CD4-positive, alpha-beta T cell (primary cell): ENCODE measurements at regions not wholly inside any gene's neighbourhood (a gene's known extent, or its start where the extent isn't known, plus 50 kb on each side); places are given as distances from the start of the nearest gene placed in this dataset.

Experiments used
- ATAC-seq: fragments of 200-7000 bp; cut with Tn5 transposase; one replicate; pipeline ENCODE4 v1.10.0; 2022; ENCODE audit warnings: mild to moderate bottlenecking; ENCODE audit not compliant: poor library complexity
- CTCF ChIA-PET: fragments of 350-600 bp; sonication (Branson Sonifier 250); formaldehyde crosslinking; loops from one replicate; lab custom pipeline; 2021; ENCODE audit warnings: antibody characterized with exemption, inconsistent platforms; lab: Charles Lee
- POLR2A ChIA-PET: fragments of 350-600 bp; sonication (Branson Sonifier 250); formaldehyde crosslinking; loops from one replicate; lab custom pipeline; 2021; ENCODE audit warnings: antibody characterized with exemption, inconsistent platforms; lab: Charles Lee
- DNase-seq, 14 experiments: peaks; one replicate each; pipeline ENCODE4 v3.0.0-alpha.2; 2013 to 2020; ENCODE audit warnings: mixed read lengths in 2 of 14
- H3K27ac ChIP-seq, 2 donors: one replicate each; pipeline versions ENCODE4 v1.5.1 to v1.7.0; 2013; ENCODE audit warnings: low read length in 2 of 2, low read depth in 1 of 2, mild to moderate bottlenecking in 1 of 2
- H3K27me3 ChIP-seq, 2 experiments: 1 replicate in 1 of 2; 2 replicates in 1 of 2; pipeline versions ENCODE4 v1.6.1 to v1.7.0; 2013; ENCODE audit warnings: low read length in 2 of 2, control low read depth in 1 of 2, mild to moderate bottlenecking in 1 of 2, moderate library complexity in 1 of 2; ENCODE audit not compliant: insufficient read depth in 2 of 2, control insufficient read depth in 1 of 2
- H3K36me3 ChIP-seq: one replicate; pipeline ENCODE4 v1.6.1; 2013; ENCODE audit warnings: low read length, control low read depth; ENCODE audit not compliant: insufficient read depth
- H3K4me1 ChIP-seq: one replicate; pipeline ENCODE4 v1.6.1; 2013; ENCODE audit warnings: low read length, control low read depth; ENCODE audit not compliant: insufficient read depth
- H3K4me3 ChIP-seq: one replicate; pipeline ENCODE4 v1.5.1; 2013; ENCODE audit warnings: mild to moderate bottlenecking, low read length, moderate library complexity
- H3K9me3 ChIP-seq, 2 experiments: 1 replicate in 1 of 2; 2 replicates in 1 of 2; pipeline versions ENCODE4 v1.6.1 to v1.7.0; 2013; ENCODE audit warnings: low read length in 2 of 2, mild to moderate bottlenecking in 2 of 2, control low read depth in 1 of 2, moderate library complexity in 1 of 2; ENCODE audit not compliant: control insufficient read depth in 1 of 2, insufficient read depth in 1 of 2
- H3K27ac Mint-ChIP-seq: one replicate; pipeline ENCODE4 v1.8.0; 2020; ENCODE audit warnings: mixed read lengths
- H3K27me3 Mint-ChIP-seq: one replicate; pipeline ENCODE4 v1.8.0; 2021; ENCODE audit warnings: mixed read lengths
- H3K36me3 Mint-ChIP-seq: one replicate; pipeline ENCODE4 v1.8.0; 2021; ENCODE audit warnings: low read depth, mixed read lengths
- H3K4me1 Mint-ChIP-seq: one replicate; pipeline ENCODE4 v1.8.0; 2021; ENCODE audit warnings: low read depth, mixed read lengths
- H3K4me3 Mint-ChIP-seq: one replicate; pipeline ENCODE4 v1.8.0; 2020; ENCODE audit warnings: mild to moderate bottlenecking, mixed read lengths
- H3K9me3 Mint-ChIP-seq: one replicate; pipeline ENCODE4 v1.8.0; 2020; ENCODE audit warnings: mixed read lengths
- CTCF ChIP-seq: fragments of 200-600 bp; IDR thresholded peaks from one replicate; pipeline ENCODE4 v1.8.0; 2022; ENCODE audit warnings: antibody characterized with exemption, mild to moderate bottlenecking
- intact Hi-C, 2 experiments: fragments of 100-400 bp; cut with DNase I in 1 of 2; cut with micrococcal nuclease in 1 of 2; formaldehyde crosslinking; loops; one replicate each; pipeline versions ENCODE4 v1.15.1 to v1.9.0; 2023 to 2025; cut with DNase I, micrococcal nuclease

- POLR2A ChIA-PET = no interaction called here
- no peaks in the 10 kb centered on the region for H3K9me3 Mint-ChIP-seq
- no peak overlapping the region for H3K27ac Mint-ChIP-seq
- Histone ChIP-seq H3K4me3 (no peak overlapping the region), H3K9me3 (no peaks in the 10 kb centered on the region), H3K36me3 (no peaks in the 10 kb centered on the region), H3K27ac (no peak overlapping the region), H3K4me1 (no peaks in the 10 kb centered on the region), H3K27me3 (peaks cover 0 to 4% of the 10 kb centered on the region in 2 experiments)
- ATAC-seq (no peak), DNase-seq (no peak)
- H3K27me3 Mint-ChIP-seq = peaks cover 11% of the 10 kb centered on the region
- no peak for TF ChIP-seq CTCF
- no peak overlapping the region for H3K4me3 Mint-ChIP-seq
- no peaks in the 10 kb centered on the region for H3K4me1 Mint-ChIP-seq
- intact Hi-C loops = no loop called here
- no peaks in the 10 kb centered on the region for H3K36me3 Mint-ChIP-seq
- CTCF ChIA-PET = no interaction called here
These were observed 132.7 kb upstream of the USP24 start for GRCh38 chr1:55347866-55348265.

- Mint-ChIP-seq H3K27me3 (peaks cover 11% of the 10 kb centered on the region), H3K9me3 (no peaks in the 10 kb centered on the region), H3K36me3 (no peaks in the 10 kb centered on the region), H3K27ac (no peak overlapping the region), H3K4me3 (no peak overlapping the region), H3K4me1 (no peaks in the 10 kb centered on the region)
- no peak for ATAC-seq
- no peaks in the 10 kb centered on the region for H3K9me3 ChIP-seq
- H3K27me3 ChIP-seq = peaks cover 0 to 4% of the 10 kb centered on the region in 2 experiments
- no peak for TF ChIP-seq CTCF
- no peak overlapping the region for H3K27ac ChIP-seq
- H3K36me3 ChIP-seq = no peaks in the 10 kb centered on the region
- no peaks in the 10 kb centered on the region for H3K4me1 ChIP-seq
- ChIA-PET POLR2A (no interaction called here), CTCF (no interaction called here)
- intact Hi-C loops = no loop called here
- no peak overlapping the region for H3K4me3 ChIP-seq
- no peak for DNase-seq
These were observed 131.9 kb upstream of the USP24 start for GRCh38 chr1:55347041-55347440.

GRCh38 chr1:55346586-55346985, 131.4 kb upstream of the USP24 start:
- ChIA-PET CTCF (no interaction called here), POLR2A (no interaction called here)
- intact Hi-C loops = no loop called here
- Histone ChIP-seq H3K36me3 (no peaks in the 10 kb centered on the region), H3K4me1 (no peaks in the 10 kb centered on the region), H3K27ac (no peak overlapping the region), H3K9me3 (no peaks in the 10 kb centered on the region), H3K4me3 (no peak overlapping the region), H3K27me3 (peaks cover 0 to 4% of the 10 kb centered on the region in 2 experiments)
- ATAC-seq (no peak), DNase-seq (no peak)
- H3K9me3 Mint-ChIP-seq = no peaks in the 10 kb centered on the region
- no peaks in the 10 kb centered on the region for H3K36me3 Mint-ChIP-seq
- H3K4me3 Mint-ChIP-seq = no peak overlapping the region
- no peak overlapping the region for H3K27ac Mint-ChIP-seq
- no peaks in the 10 kb centered on the region for H3K4me1 Mint-ChIP-seq
- no peak for TF ChIP-seq CTCF
- peaks cover 11% of the 10 kb centered on the region for H3K27me3 Mint-ChIP-seq
